ENCODE measurements at regions not wholly inside any gene's neighbourhood (a gene's known extent, or its start where the extent isn't known, plus 50 kb on each side); places are given as distances from the start of the nearest gene placed in this dataset.
"Not testable (repeated sequence)": the region's sequence is repeated elsewhere in the genome, so short reads cannot be mapped to it uniquely, and the experiment has no call there.

DNA sequence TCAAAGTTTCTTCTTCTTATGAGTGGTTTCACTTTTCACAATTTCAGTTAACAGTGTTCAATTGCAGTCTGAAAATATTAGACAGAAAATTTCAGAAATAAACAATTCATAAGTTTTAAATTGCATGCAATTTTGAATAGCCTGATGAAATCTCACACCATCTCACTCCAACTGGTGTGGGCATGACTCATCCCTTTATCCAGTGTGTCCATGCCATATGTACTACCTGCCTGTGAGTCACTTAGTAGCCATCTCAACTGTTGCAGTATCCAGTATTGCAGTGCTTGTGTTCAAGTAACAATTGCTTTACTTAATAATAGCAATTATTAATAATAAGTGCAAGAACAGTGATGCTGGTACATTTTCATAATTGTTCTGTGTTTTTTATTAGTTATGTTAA is 1202.5 kb downstream of the DSC3 start (continued):
- no peak for TF ChIP-seq MYNN (CRISPR knock-in tag; IDR thresholded peaks at IDR 0.05; ENCODE audit: low read depth)
- TF ChIP-seq HNF4A (CRISPR knock-in tag; IDR thresholded peaks at IDR 0.05), result no peak
- TF ChIP-seq RFX1 (IDR thresholded peaks at IDR 0.05), result no peak
- TF ChIP-seq, protein P1, sequence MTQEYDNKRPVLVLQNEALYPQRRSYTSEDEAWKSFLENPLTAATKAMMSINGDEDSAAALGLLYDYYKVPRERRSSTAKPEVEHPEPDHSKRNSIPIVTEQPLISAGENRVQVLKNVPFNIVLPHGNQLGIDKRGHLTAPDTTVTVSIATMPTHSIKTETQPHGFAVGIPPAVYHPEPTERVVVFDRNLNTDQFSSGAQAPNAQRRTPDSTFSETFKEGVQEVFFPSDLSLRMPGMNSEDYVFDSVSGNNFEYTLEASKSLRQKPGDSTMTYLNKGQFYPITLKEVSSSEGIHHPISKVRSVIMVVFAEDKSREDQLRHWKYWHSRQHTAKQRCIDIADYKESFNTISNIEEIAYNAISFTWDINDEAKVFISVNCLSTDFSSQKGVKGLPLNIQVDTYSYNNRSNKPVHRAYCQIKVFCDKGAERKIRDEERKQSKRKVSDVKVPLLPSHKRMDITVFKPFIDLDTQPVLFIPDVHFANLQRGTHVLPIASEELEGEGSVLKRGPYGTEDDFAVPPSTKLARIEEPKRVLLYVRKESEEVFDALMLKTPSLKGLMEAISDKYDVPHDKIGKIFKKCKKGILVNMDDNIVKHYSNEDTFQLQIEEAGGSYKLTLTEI (CRISPR knock-in tag; conservative IDR thresholded peaks at IDR 0.05), result no peak

- BruUV-seq (replicated peaks); H4K20me1 ChIP-seq (ENCODE audit: insufficient read depth, low read length); H3K9ac ChIP-seq (ENCODE audit: insufficient read depth, low read depth, low read length); POLR2A ChIA-PET; H3K27me3 ChIP-seq (ENCODE audit: control insufficient read depth in 1 of 2, insufficient read depth in 2 of 2, low read length in 2 of 2); DNase-seq (ENCODE audit: low spot score); intact Hi-C loops (cut with micrococcal nuclease; ENCODE audit: unreplicated experiment); H3K79me2 ChIP-seq (ENCODE audit: insufficient read depth, low read length); ATAC-seq; H3K9me3 ChIP-seq (ENCODE audit: low read length); H3K4me2 ChIP-seq (ENCODE audit: low read depth, low read length); H3K4me3 ChIP-seq (replicated peaks in 1 of 3; ENCODE audit: insufficient read depth in 1 of 3, low read depth in 2 of 3, low read length in 3 of 3); H3K36me3 ChIP-seq (replicated peaks in 1 of 2; ENCODE audit: control insufficient read depth in 1 of 2, insufficient read depth in 2 of 2, low read length in 2 of 2); H2AFZ ChIP-seq (ENCODE audit: low read length); CTCF ChIA-PET (ENCODE audit: low intra/inter-chr PET ratio, low total read pairs); in situ Hi-C loops (cut with HindIII; ENCODE audit: extremely low pct_ligation_motif_present, low pct_unique_long_range_greater_than_20kb); H3K27ac ChIP-seq (ENCODE audit: extremely low read length, insufficient read depth, low read length); H3K4me1 ChIP-seq (ENCODE audit: insufficient read depth, low read length); FAIRE-seq: not testable (repeated sequence)
- 37% methylated on average over 12 of the region's 12 CpGs for WGBS (ENCODE audit: low lambda C conversion rate)
Measured at GRCh38 chr18:29838961-29839360, 1203.6 kb downstream of the DSC3 start.

GRCh38 chr18:29838556-29838955 is 1204.0 kb downstream of the DSC3 start:
- intact Hi-C loops (cut with micrococcal nuclease; ENCODE audit: unreplicated experiment) (no loop called here), in situ Hi-C loops (cut with HindIII; ENCODE audit: extremely low pct_ligation_motif_present, low pct_unique_long_range_greater_than_20kb) (no loop called here)
- no peaks in the 10 kb centered on the region for H3K79me2 ChIP-seq (ENCODE audit: insufficient read depth, low read length)
- no peaks in the 10 kb centered on the region for H4K20me1 ChIP-seq (ENCODE audit: insufficient read depth, low read length)
- TF ChIP-seq HNF4A (CRISPR knock-in tag; IDR thresholded peaks at IDR 0.05), result 0 out of 2 replicates have a peak, but pooled peaks have one; percentile 7
- no peak for TF ChIP-seq NCOA5 (CRISPR knock-in tag; IDR thresholded peaks at IDR 0.05)
- WGBS (ENCODE audit: low lambda C conversion rate), result 5% methylated on average over 1 of the region's 1 CpG
- H3K4me1 ChIP-seq (ENCODE audit: insufficient read depth, low read length), result no peaks in the 10 kb centered on the region
- FAIRE-seq (no peak), DNase-seq (ENCODE audit: low spot score) (no peak), ATAC-seq (no peak)
- H3K27ac ChIP-seq (ENCODE audit: extremely low read length, insufficient read depth, low read length), result no peak overlapping the region
- no peak overlapping the region for H2AFZ ChIP-seq (ENCODE audit: low read length)
- H3K36me3 ChIP-seq (replicated peaks in 1 of 2; ENCODE audit: control insufficient read depth in 1 of 2, insufficient read depth in 2 of 2, low read length in 2 of 2), result no peaks in the 10 kb centered on the region
- POLR2A ChIA-PET, result no interaction called here
- BruUV-seq (replicated peaks), result no TSS peak
- CTCF ChIA-PET (ENCODE audit: low intra/inter-chr PET ratio, low total read pairs), result no interaction called here
- no peaks in the 10 kb centered on the region for H3K27me3 ChIP-seq (ENCODE audit: control insufficient read depth in 1 of 2, insufficient read depth in 2 of 2, low read length in 2 of 2)
- no peak overlapping the region for H3K4me3 ChIP-seq (replicated peaks in 1 of 3; ENCODE audit: insufficient read depth in 1 of 3, low read depth in 2 of 3, low read length in 3 of 3)
- H3K9ac ChIP-seq (ENCODE audit: insufficient read depth, low read depth, low read length), result no peak overlapping the region
- H3K9me3 ChIP-seq (ENCODE audit: low read length), result no peaks in the 10 kb centered on the region
- H3K4me2 ChIP-seq (ENCODE audit: low read depth, low read length), result no peak overlapping the region
